Activated T-cell treated with anti-CD3 and anti-CD28 coated beads, Interleukin-2, amount 50 U/mL, for 24 hours (primary cell): ENCODE measurements at regions not wholly inside any gene's neighbourhood (a gene's known extent, or its start where the extent isn't known, plus 50 kb on each side); places are given as distances from the start of the nearest gene placed in this dataset.
"Not testable (repeated sequence)": the region's sequence is repeated elsewhere in the genome, so short reads cannot be mapped to it uniquely, and the experiment has no call there.

Experiments
- DNase-seq: peaks from one replicate; pipeline ENCODE4 v3.0.0-alpha.2; 2020
- H3K27ac Mint-ChIP-seq: 2 replicates; pipeline ENCODE4 v1.8.0; 2020; ENCODE audit warnings: mild to moderate bottlenecking, mixed read lengths
- H3K27me3 Mint-ChIP-seq: 2 replicates; pipeline ENCODE4 v1.8.0; 2020; ENCODE audit warnings: mixed read lengths
- H3K36me3 Mint-ChIP-seq: 2 replicates; pipeline ENCODE4 v1.8.0; 2020; ENCODE audit warnings: low read depth, mixed read lengths
- H3K4me1 Mint-ChIP-seq: 2 replicates; pipeline ENCODE4 v1.8.0; 2020; ENCODE audit warnings: low read depth, mixed read lengths
- H3K4me3 Mint-ChIP-seq: 2 replicates; pipeline ENCODE4 v1.8.0; 2020; ENCODE audit warnings: mild to moderate bottlenecking, moderate library complexity, mixed read lengths
- H3K9me3 Mint-ChIP-seq: 2 replicates; pipeline ENCODE4 v1.8.0; 2020; ENCODE audit warnings: mixed read lengths

DNA sequence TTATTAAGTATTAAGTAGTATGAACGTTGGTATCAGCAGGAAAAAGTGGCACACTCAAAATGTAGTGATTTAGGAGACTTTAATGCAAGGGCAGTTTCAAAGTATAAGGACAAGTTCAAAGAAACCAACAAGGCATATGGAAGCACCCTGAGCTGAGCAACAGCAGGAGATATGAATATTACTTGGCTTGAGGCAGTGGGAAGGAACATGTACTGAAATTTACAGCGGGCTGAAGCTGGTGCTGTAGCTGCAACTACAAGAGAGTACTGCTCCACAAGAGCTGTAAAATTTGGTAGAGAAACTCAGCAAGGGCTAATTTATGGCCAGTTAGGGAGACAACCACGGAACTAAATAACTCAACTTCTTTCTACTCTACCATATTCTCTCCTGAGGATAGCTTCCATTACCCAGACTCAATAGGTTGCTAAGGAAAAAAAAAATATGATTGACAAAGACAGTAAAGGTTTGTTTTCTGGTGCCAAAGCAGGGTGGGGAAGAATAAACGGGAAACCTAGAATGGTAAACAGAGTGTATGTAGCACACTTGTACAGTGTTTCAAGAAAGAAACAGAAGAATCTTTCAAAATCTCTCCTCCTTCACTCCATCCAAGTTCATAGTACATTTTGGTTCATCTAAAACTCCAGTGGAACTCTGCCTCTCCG lies 487.8 kb upstream of the MGAT4C start:
- no peaks in the 10 kb centered on the region for H3K27me3 Mint-ChIP-seq
- H3K9me3 Mint-ChIP-seq = no peaks in the 10 kb centered on the region
- no peaks in the 10 kb centered on the region for H3K4me1 Mint-ChIP-seq
- DNase-seq = no peak
- no peaks in the 10 kb centered on the region for H3K36me3 Mint-ChIP-seq
- H3K4me3 Mint-ChIP-seq = no peak overlapping the region
- H3K27ac Mint-ChIP-seq = no peak overlapping the region

DNA sequence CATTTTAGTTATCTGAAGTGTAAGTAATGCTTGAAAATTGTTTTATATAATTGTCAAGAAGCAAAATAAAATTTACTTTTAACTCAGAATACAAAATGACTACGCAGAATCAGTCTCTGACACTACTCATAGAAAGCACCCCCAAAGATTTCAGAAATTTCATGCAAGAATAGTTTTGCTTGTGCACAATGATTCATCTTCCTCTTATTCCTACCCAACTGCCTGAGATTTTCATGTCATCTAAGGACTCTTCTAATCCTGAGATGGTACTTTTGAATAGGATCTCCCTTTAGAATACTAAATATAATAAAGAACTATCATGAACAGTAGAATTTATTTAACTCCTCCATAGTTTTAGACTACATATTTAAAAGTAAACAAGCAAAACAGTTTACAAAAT lies 485.3 kb upstream of the MGAT4C start:
- Mint-ChIP-seq H3K27ac (no peak overlapping the region), H3K36me3 (no peaks in the 10 kb centered on the region), H3K9me3 (no peaks in the 10 kb centered on the region), H3K4me1 (no peaks in the 10 kb centered on the region), H3K27me3 (no peaks in the 10 kb centered on the region), H3K4me3 (no peak overlapping the region)
- DNase-seq = no peak

DNA sequence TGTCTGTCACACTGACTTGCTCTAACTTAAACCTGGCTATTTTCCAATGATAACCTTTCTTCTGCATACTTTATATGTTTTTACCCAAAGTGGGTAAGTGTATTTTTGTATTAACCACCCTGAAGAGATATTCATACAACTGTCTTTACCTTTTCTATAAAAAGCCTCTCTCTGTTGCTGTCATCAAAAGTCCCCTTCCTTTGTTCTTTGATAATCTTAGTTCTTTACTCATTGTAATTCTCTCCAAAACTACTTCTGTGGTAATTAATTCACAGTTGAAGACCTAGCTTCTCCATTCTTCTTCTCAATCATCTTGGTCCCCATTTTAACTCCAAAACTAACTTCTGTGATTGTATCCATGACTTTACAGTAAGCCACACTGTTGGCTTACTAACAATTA lies 479.7 kb upstream of the MGAT4C start:
- Mint-ChIP-seq H3K27ac (no peak overlapping the region), H3K36me3 (no peaks in the 10 kb centered on the region), H3K4me1 (no peaks in the 10 kb centered on the region), H3K27me3 (no peaks in the 10 kb centered on the region), H3K4me3 (no peak overlapping the region), H3K9me3 (peaks cover 7% of the 10 kb centered on the region)
- DNase-seq = no peak

DNA sequence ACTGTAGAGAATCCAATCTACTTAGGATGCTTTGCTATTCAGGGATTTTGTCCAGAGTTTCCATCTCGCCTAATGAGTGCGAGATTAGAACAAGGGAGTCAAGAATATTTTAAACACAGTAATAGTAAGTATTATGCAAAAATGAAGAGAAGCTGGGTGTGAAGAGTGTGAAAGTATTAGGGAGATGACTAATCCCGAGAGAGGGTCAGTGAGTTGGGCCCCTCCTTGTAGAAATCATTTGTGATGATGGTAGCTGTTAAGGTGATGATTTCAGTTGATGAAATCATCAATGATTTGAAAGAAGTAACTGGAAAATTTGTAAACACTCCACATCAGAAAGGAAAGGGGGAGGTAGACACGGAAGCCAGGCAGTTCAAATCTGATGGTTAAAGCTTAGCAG lies 478.9 kb upstream of the MGAT4C start:
- Mint-ChIP-seq H3K4me3 (no peak overlapping the region), H3K9me3 (peaks cover 7% of the 10 kb centered on the region), H3K27me3 (no peaks in the 10 kb centered on the region), H3K4me1 (no peaks in the 10 kb centered on the region), H3K36me3 (no peaks in the 10 kb centered on the region), H3K27ac (no peak overlapping the region)
- DNase-seq = no peak

DNA sequence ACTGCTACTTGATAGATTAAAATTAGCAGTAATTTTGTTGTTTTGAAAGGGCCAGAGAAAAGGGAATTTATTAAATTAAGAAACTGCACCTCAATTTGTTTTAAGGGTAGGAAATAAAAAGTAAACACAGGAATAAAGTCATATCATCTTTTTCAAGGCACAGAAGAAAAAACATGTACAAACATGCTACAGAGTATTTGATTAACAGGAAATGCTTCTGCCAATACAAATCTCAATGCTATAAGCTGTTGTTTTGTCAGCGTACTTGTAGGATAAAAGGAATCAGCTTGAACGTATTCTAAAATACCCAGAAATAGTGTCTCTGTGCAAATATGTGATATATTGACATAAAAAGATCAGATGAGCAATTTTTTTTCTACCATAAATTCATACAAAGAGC lies 474.0 kb upstream of the MGAT4C start:
- peaks cover 7% of the 10 kb centered on the region for H3K9me3 Mint-ChIP-seq
- no peak for DNase-seq
- no peaks in the 10 kb centered on the region for H3K36me3 Mint-ChIP-seq
- no peak overlapping the region for H3K27ac Mint-ChIP-seq
- H3K4me3 Mint-ChIP-seq = no peak overlapping the region
- no peaks in the 10 kb centered on the region for H3K4me1 Mint-ChIP-seq
- no peaks in the 10 kb centered on the region for H3K27me3 Mint-ChIP-seq

DNA sequence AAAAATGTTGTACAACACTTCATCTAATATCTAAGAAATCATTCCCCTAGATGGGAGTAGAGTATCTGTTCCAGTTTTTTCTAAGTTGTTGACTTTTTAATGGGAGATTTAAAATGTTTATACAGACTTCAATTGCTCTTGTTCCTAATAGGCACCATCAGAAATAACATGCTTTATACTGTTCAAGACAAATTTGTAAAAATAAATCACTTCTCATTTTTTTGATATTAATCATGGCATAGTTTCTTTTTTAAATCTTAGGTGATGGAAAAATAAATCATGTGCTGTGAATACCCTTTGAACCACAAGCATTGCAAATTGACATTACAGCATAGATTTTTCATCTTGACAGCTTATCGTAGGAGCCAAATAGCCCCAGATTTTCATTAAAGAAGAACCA lies 473.5 kb upstream of the MGAT4C start:
- no peaks in the 10 kb centered on the region for H3K36me3 Mint-ChIP-seq
- no peak overlapping the region for H3K4me3 Mint-ChIP-seq
- no peaks in the 10 kb centered on the region for H3K4me1 Mint-ChIP-seq
- DNase-seq = no peak
- H3K27me3 Mint-ChIP-seq = no peaks in the 10 kb centered on the region
- H3K27ac Mint-ChIP-seq = no peak overlapping the region
- peaks cover 7% of the 10 kb centered on the region for H3K9me3 Mint-ChIP-seq

DNA sequence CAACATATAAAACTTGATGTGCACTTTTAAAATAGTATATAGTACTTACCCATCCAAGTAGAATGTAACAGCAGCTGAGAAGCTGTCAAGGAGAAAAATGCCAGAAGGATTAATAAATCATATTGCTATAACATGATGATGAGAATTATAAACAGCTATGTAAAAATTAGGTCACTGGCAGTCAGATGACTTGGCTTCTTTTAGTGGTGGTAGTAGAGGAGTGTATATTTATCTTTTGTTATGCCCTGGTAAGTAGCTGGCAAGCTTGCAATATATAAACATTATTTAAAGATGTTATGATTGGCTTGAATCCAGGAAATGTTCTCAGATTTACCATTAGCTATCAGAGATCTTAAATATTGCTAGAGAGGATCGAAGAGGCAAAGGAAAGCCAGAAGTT lies 471.0 kb upstream of the MGAT4C start:
- no peaks in the 10 kb centered on the region for H3K27me3 Mint-ChIP-seq
- H3K9me3 Mint-ChIP-seq = no peaks in the 10 kb centered on the region
- no peaks in the 10 kb centered on the region for H3K4me1 Mint-ChIP-seq
- H3K27ac Mint-ChIP-seq = no peak overlapping the region
- no peak overlapping the region for H3K4me3 Mint-ChIP-seq
- DNase-seq = no peak
- H3K36me3 Mint-ChIP-seq = no peaks in the 10 kb centered on the region

DNA sequence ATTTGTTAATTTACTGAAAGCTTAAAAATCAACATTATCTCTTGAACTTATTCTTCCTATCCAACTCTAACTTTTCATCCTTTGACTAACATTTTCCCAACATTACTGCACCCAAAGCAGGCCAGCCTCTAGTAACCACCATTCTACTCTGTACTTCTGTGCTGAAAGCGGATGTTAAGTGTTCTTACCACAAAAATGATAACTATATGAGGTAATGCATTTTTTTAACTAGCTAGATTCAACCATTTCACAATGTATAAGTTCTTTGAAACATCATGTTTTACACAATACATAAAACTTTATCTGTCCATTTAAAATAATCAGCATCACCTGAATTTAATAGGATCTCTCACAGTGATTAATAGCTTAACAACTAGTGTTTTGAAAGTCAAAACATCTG lies 468.5 kb upstream of the MGAT4C start:
- no peaks in the 10 kb centered on the region for H3K36me3 Mint-ChIP-seq
- no peaks in the 10 kb centered on the region for H3K27me3 Mint-ChIP-seq
- no peak for DNase-seq
- no peak overlapping the region for H3K4me3 Mint-ChIP-seq
- H3K4me1 Mint-ChIP-seq = no peaks in the 10 kb centered on the region
- H3K9me3 Mint-ChIP-seq = peaks cover 19% of the 10 kb centered on the region
- no peak overlapping the region for H3K27ac Mint-ChIP-seq

DNA sequence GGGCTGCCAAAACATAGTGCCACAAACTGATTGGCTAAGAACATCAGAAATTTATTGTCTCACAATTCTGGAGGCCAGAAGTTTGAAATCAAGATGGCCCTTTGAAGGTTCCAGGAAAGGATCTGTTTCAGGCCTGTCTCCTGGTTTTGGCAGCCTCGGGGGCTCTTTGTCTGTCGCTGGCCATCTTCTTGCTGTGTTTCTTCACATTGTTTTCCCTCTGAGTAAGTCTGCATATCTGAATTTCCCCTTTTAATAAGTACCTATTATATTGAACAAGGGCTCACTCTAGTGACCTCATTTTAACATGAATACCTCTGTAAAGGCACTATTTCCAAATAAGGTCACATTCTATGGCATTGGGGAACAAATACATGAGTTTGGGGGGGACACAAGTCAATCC lies 467.1 kb upstream of the MGAT4C start:
- Mint-ChIP-seq H3K9me3 (peaks cover 19% of the 10 kb centered on the region), H3K27ac (no peak overlapping the region), H3K27me3 (no peaks in the 10 kb centered on the region)

DNA sequence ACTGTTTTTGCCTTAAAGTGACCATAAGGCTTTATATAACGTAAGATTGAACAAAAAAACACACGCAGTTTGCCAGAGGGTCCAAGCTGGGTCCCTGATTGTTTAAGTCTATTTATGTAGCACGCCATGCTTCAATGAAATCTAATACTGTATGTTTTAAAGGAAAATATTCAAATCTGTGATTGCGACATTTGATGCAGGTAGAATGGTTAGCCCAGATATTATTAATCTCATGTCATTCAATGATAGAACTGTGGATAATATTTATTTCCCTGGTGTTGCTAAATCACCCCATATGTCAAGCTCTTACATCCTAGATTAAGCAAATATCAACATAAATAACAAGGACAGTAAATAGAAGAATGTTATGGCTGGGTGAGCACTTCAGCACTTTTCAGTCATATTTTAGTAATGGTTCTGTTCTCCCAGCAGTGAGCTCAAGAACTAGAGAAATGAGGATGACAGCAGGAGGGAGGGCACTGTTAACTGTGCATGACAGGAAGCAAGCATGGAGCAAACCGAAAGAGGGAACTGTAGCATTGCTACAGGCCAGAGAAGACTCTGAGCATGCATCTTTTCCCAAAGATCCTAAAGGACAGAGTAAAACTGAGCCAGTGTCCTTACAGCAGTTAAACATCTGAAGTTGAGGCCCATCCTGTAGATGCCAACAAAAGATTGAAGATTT lies 465.7 kb upstream of the MGAT4C start:
- no peaks in the 10 kb centered on the region for H3K4me1 Mint-ChIP-seq
- H3K4me3 Mint-ChIP-seq = no peak overlapping the region
- DNase-seq = no peak
- H3K9me3 Mint-ChIP-seq = peaks cover 19% of the 10 kb centered on the region
- no peaks in the 10 kb centered on the region for H3K27me3 Mint-ChIP-seq
- H3K36me3 Mint-ChIP-seq = no peaks in the 10 kb centered on the region
- H3K27ac Mint-ChIP-seq = no peak overlapping the region

More for the DNA sequence above, 467.1 kb upstream of the MGAT4C start:
- Mint-ChIP-seq H3K36me3 (no peaks in the 10 kb centered on the region), H3K4me3 (no peak overlapping the region), H3K4me1 (no peaks in the 10 kb centered on the region)
- DNase-seq = no peak

DNA sequence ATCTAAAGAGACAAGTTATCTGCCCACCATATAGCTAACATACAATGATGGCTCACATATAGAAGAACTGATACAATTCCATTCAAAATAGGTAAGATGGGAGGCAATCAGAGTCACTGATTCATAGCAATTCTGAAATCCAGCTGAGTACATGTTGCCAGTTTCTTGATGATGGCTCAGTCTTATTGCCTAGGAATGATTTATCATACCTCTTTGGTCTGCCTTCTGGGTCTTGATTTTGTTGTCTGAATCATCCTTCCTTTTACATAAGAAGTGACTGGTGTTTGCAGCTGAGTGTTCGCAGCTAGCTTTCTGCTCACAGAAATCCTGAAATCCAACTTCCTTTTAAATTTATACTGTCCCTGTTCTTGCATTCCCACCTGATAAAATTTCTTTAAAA lies 463.2 kb upstream of the MGAT4C start:
- H3K27me3 Mint-ChIP-seq = no peaks in the 10 kb centered on the region
- H3K4me3 Mint-ChIP-seq = no peak overlapping the region
- no peak for DNase-seq
- H3K36me3 Mint-ChIP-seq = no peaks in the 10 kb centered on the region
- no peaks in the 10 kb centered on the region for H3K4me1 Mint-ChIP-seq
- H3K27ac Mint-ChIP-seq = no peak overlapping the region
- H3K9me3 Mint-ChIP-seq = peaks cover 19% of the 10 kb centered on the region

DNA sequence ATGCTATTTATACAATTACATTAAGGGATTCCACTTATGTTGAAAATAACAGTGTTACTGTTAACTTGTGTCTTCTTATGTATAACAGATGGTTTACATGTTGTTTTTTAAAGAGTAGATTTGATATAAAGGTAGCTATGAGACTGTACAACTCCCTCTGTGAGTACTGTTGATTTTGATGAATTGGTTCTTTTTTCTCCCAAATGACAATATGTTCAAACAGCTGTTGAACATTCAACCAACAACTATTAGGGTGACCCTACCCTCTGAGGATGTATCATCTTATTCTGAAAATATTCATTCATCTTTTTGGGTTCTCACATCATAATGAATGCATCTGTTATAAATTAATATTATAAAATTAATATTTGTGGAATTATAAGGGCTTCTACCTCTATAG lies 456.9 kb upstream of the MGAT4C start:
- Mint-ChIP-seq H3K27ac (no peak overlapping the region), H3K4me1 (no peaks in the 10 kb centered on the region), H3K36me3 (no peaks in the 10 kb centered on the region), H3K27me3 (no peaks in the 10 kb centered on the region), H3K4me3 (no peak overlapping the region), H3K9me3 (no peaks in the 10 kb centered on the region)
- no peak for DNase-seq

DNA sequence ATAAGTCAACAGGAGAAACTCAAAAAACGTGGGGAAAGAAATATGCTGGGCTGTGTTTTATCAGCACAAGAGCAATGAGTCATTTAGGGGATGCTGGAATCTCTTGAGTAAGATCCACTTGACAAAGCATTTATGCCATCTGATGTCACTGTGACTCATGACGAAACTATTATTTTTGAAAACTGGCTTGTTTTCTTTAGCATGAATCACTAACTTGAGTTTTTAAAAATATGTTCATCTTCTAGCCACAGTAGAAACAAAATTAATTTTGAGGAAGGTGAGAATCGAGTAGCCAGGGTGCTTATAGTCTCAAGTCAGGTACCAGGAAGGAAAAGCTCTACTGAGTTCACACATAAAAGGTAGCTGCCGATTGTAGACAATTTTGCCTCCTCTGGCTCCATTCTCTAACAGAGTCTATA lies 456.2 kb upstream of the MGAT4C start:
- Mint-ChIP-seq H3K4me3 (no peak overlapping the region), H3K9me3 (no peaks in the 10 kb centered on the region), H3K27me3 (no peaks in the 10 kb centered on the region), H3K4me1 (no peaks in the 10 kb centered on the region), H3K36me3 (no peaks in the 10 kb centered on the region), H3K27ac (no peak overlapping the region)
- DNase-seq = no peak

DNA sequence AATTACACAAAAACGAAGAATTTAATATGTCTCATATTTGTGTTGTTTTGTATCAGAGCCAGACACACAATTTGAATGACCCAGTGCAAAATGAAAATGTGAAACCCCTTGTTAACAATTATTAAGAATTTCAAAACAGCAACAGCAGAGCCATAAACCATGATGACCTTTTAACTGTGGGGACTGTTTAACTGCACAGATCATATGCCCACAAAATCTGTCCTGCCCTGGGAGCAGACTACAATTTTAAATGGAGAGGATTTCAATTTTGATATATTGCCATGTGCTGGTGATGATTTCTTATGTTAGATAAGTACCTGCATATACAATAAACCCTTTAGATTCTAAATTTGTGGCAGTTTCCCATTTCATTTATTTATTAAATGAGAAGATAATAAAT lies 455.5 kb upstream of the MGAT4C start:
- Mint-ChIP-seq H3K36me3 (no peaks in the 10 kb centered on the region), H3K4me3 (no peak overlapping the region), H3K9me3 (peaks cover 5% of the 10 kb centered on the region), H3K27me3 (no peaks in the 10 kb centered on the region), H3K4me1 (no peaks in the 10 kb centered on the region), H3K27ac (no peak overlapping the region)
- DNase-seq = no peak

DNA sequence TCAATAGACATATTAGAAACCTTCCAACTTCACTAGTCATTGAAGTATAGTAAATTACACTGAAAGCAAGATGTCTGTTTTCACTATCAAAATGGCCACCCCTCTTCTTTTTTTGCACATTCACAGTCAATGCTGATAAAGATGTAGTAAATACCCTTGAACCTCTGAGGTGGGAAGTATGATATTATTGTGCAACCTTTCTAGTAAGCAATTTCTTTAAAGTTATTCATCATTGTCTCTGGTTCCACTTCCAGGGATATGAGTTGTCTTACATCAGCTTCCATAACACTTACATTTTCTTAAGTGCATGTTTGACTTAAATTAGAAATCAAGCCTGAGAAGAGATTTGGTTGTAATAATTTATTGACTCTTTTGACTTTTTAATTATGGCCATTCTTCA lies 453.9 kb upstream of the MGAT4C start:
- no peaks in the 10 kb centered on the region for H3K27me3 Mint-ChIP-seq
- no peak overlapping the region for H3K27ac Mint-ChIP-seq
- H3K36me3 Mint-ChIP-seq = no peaks in the 10 kb centered on the region
- no peak overlapping the region for H3K4me3 Mint-ChIP-seq
- no peak for DNase-seq
- H3K4me1 Mint-ChIP-seq = no peaks in the 10 kb centered on the region
- peaks cover 6% of the 10 kb centered on the region for H3K9me3 Mint-ChIP-seq

DNA sequence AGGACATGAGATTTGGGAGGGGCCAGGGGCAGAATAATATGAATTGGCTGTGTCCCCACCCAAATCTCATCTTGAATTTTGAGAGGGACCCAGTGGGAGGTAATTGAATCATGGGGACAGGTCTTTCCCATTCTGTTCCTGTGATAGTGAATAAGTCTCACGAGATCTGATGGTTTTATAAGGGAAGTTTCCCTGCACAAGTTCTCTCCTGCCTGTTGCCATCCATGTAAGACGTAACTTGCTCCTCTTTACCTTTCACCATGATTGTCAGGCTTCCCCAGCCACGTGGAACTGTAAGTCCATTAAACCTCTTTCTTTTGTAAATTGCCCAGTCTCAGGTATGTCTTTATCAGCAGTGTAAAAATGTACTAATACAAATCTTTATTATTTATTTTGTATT lies 452.8 kb upstream of the MGAT4C start:
- not testable (repeated sequence) for H3K4me3 Mint-ChIP-seq, DNase-seq, H3K9me3 Mint-ChIP-seq, H3K27me3 Mint-ChIP-seq, H3K27ac Mint-ChIP-seq, H3K36me3 Mint-ChIP-seq, H3K4me1 Mint-ChIP-seq
